GM19239 (cell line): ENCODE measurements at regions not wholly inside any gene's neighbourhood (a gene's known extent, or its start where the extent isn't known, plus 50 kb on each side); places are given as distances from the start of the nearest gene placed in this dataset.

Experiments
- DNase-seq: peaks from one replicate; pipeline ENCODE4 v3.0.0; 2011; ENCODE audit warnings: low spot score; ENCODE audit not compliant: insufficient read length
- FAIRE-seq: peaks from 2 replicates; lab custom pipeline; 2011; peaks lifted over from hg19 to GRCh38; lab: Jason Lieb, UNC

- no peak for DNase-seq
- FAIRE-seq, result no peak
These were observed 519.3 kb upstream of the CADM2 start for GRCh38 chr3:84439476-84439875.

- DNase-seq (no peak), FAIRE-seq (no peak)
These were observed 518.5 kb upstream of the CADM2 start for GRCh38 chr3:84440291-84440690.

GRCh38 chr3:84442533-84442932 is 516.3 kb upstream of the CADM2 start:
- DNase-seq (no peak), FAIRE-seq (no peak)

GRCh38 chr3:84444726-84445521 is 513.9 kb upstream of the CADM2 start:
- FAIRE-seq (no peak), DNase-seq (no peak)

- FAIRE-seq (no peak), DNase-seq (no peak)
These were observed 471.5 kb upstream of the CADM2 start for GRCh38 chr3:84487296-84487695.

- no peak for FAIRE-seq
- no peak for DNase-seq
These were observed 454.0 kb upstream of the CADM2 start for GRCh38 chr3:84504761-84505160.

GRCh38 chr3:84510007-84510406 is 448.8 kb upstream of the CADM2 start:
- DNase-seq (no peak), FAIRE-seq (no peak)

- DNase-seq (no peak), FAIRE-seq (no peak)
These were observed 435.9 kb upstream of the CADM2 start for GRCh38 chr3:84522893-84523292.

GRCh38 chr3:84536916-84537315 is 421.9 kb upstream of the CADM2 start:
- FAIRE-seq (no peak), DNase-seq (no peak)

- FAIRE-seq (no peak), DNase-seq (no peak)
These were observed 420.2 kb upstream of the CADM2 start for GRCh38 chr3:84538597-84538996.

- no peak for FAIRE-seq
- no peak for DNase-seq
These were observed 411.6 kb upstream of the CADM2 start for GRCh38 chr3:84547207-84547606.

- DNase-seq (no peak), FAIRE-seq (peak; percentile 21)
These were observed 410.5 kb upstream of the CADM2 start for GRCh38 chr3:84547971-84548970.

GRCh38 chr3:84555629-84556028 is 403.2 kb upstream of the CADM2 start:
- FAIRE-seq, result no peak

GRCh38 chr3:84566256-84566655 is 392.5 kb upstream of the CADM2 start:
- DNase-seq, result no peak
- no peak for FAIRE-seq

More at GRCh38 chr3:84555629-84556028, 403.2 kb upstream of the CADM2 start:
- no peak for DNase-seq

GRCh38 chr3:84567796-84568195 is 391.0 kb upstream of the CADM2 start:
- no peak for FAIRE-seq
- DNase-seq, result no peak

- no peak for DNase-seq
- FAIRE-seq, result no peak
These were observed 384.8 kb upstream of the CADM2 start for GRCh38 chr3:84573962-84574361.

GRCh38 chr3:84586427-84586826 is 372.4 kb upstream of the CADM2 start:
- no peak for FAIRE-seq
- DNase-seq, result no peak

GRCh38 chr3:84600703-84601225 is 358.0 kb upstream of the CADM2 start:
- DNase-seq, result no peak

GRCh38 chr3:84601303-84601702 is 357.5 kb upstream of the CADM2 start:
- FAIRE-seq (no peak), DNase-seq (no peak)

More at GRCh38 chr3:84600703-84601225, 358.0 kb upstream of the CADM2 start:
- no peak for FAIRE-seq

GRCh38 chr3:84621823-84622222 is 337.0 kb upstream of the CADM2 start:
- no peak for DNase-seq

GRCh38 chr3:84634668-84635067 is 324.1 kb upstream of the CADM2 start:
- DNase-seq, result no peak
- FAIRE-seq, result no peak

More at GRCh38 chr3:84621823-84622222, 337.0 kb upstream of the CADM2 start:
- FAIRE-seq, result no peak
